ENCODE measurements at regions not wholly inside any gene's neighbourhood (a gene's known extent, or its start where the extent isn't known, plus 50 kb on each side); places are given as distances from the start of the nearest gene placed in this dataset.
"Not testable (repeated sequence)": the region's sequence is repeated elsewhere in the genome, so short reads cannot be mapped to it uniquely, and the experiment has no call there.

- DNase-seq (ENCODE audit: low read depth in 2 of 2): no peak
Observed at GRCh38 chr10:131041441-131041840, 270.1 kb downstream of the TCERG1L start.

- not testable (repeated sequence) for DNase-seq (ENCODE audit: low read depth in 2 of 2)
Observed at GRCh38 chr10:131042015-131042414, 269.5 kb downstream of the TCERG1L start.
